GM19395 (cell line): ENCODE measurements at regions not wholly inside any gene's neighbourhood (a gene's known extent, or its start where the extent isn't known, plus 50 kb on each side); places are given as distances from the start of the nearest gene placed in this dataset.

ENCODE experiments used
- ATAC-seq: cut with Tn5 transposase; IDR thresholded peaks from one replicate; pipeline ENCODE4 v1.9.1; 2021; ENCODE audit warnings: mild to moderate bottlenecking, moderate library complexity; ENCODE audit not compliant: unreplicated experiment

DNA sequence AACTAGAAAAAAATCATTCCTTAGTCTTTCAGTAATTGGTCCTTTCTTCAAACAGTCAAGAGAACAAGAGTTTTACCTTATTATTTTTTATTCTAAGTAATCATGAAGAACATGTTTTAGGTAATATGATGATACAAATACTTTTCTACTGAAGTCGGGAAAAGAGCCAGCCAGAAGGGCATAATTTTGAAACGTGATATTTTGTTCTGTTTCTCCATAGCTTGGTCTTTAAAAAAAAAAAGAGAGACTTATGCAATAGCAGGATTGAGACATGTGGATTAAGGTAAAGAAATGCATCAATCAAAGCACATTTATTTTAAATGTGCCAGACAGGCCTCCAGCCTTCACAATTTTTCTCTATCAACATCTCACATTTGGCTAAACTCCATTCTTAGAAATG is 1016.8 kb downstream of the CNTNAP5 start:
- no peak for ATAC-seq

GRCh38 chr2:125042727-125043126 is 1017.6 kb downstream of the CNTNAP5 start:
- no peak for ATAC-seq

DNA sequence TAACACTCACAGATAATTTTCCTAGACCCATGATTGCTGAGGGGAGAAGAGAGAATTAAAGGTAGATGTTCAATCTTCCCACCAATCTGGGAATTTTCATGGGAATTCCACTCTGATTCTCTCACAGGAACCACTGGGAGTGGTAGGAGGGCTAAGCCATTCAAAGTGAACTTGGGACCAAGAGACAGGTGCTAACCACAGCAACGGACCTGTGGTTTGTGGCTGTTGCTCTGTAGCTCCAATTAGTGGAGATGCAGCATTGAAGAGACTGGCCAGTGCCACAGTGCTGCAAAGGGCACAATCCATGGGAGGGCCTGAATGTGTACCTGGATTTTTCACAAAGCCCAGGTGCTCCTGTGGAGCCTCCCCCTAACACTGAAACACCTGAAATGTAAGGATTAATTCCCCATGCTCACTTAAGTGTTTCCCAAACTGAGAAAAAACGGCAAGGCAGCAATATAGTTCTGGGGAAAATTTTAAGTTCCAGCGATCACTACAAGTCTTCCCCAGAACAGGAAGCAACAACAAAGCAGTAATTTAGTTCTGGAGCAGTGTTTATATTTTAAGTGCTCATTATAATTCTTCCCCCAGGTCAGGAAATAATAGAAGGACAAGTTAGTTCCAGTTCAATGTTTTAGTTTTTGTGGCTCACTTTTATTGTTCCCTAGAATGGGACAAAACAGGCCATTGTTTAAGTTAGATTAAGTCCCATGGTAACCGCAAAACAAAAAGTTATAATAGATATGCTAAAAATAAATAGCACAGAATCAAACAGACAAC is 1045.8 kb downstream of the CNTNAP5 start:
- ATAC-seq = no peak

DNA sequence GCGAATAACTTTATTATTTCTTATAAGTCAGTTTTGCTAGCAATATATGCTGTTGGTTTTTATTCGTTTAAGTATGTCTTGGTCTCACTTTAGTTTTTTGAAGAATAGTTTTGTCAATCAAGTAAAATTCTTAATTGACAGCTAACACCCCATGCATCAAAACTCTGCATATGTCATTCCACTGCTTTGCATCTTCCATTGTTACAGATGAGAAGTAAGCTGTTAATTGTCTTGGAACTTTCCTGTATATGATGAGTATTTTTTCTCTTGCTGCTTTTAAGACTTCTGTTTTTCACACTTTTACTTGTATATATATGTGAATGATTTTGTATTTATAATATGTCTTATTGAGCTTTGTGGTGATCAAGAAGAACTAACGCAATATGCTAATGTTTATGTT is 1048.4 kb downstream of the CNTNAP5 start:
- no peak for ATAC-seq

DNA sequence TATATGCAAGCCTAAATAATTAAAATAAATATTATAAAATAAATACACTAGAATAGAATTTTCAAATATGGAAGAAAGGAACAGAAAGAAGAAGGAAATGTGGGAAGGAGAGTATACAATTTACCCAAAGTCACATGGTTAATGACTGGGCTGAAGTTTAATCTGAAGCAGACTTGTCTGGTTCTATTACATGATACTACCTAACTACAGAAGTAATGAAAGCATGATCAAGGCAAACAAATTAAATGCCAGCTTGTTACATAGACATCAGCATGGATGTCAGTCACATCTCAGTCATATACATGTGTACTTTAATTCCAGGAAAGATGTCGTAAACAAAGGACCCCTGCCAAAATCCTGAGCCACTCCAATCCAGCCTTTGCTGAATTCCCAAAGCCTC is 1060.8 kb downstream of the CNTNAP5 start:
- ATAC-seq = no peak

- no peak for ATAC-seq
Observed at GRCh38 chr2:125086313-125087184, 1061.5 kb downstream of the CNTNAP5 start.

- no peak for ATAC-seq
Observed at GRCh38 chr2:125092276-125093009, 1067.4 kb downstream of the CNTNAP5 start.

- ATAC-seq = no peak
Observed at GRCh38 chr2:125095826-125096225, 1070.7 kb downstream of the CNTNAP5 start.

GRCh38 chr2:125106710-125107109 is 1081.6 kb downstream of the CNTNAP5 start:
- no peak for ATAC-seq

DNA sequence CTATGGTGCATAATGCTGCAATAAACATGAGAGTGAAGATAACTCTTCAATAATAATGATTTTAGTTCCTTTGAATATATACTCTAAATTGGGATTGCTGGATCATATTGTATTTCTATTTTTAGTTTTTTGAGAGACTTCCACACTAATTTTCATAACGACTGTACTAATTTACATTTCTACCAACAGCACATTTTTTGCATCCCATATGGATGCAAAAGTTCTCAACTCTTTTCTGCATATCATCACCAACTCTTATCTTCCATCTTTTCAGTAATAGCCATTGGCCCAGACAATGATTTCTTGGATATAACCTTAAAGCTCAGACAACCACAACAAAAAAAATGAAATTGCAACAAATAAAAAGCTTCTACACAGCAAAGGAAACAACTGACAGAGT is 1082.4 kb downstream of the CNTNAP5 start:
- no peak for ATAC-seq

GRCh38 chr2:125108251-125108650 is 1083.2 kb downstream of the CNTNAP5 start:
- no peak for ATAC-seq

DNA sequence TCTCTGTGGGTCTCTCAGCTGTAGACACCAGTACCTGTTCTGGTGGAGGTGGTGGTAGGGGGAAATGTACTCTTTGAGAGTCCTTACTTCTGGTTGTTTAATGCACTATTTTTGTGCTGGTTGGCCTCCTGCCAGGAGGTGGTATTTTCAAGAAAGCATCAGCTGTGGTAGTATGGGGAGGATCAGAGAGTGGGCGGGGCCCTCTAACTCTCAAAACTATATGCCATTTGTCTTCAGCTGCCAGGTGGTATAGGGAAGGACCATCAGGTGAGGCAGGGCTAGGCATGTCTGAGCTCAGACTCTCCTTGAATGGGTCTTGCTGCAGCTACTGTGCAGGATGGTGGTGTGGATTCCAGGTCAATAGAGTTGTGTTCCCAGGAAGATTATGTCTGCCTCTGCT is 1100.8 kb downstream of the CNTNAP5 start:
- no peak for ATAC-seq

DNA sequence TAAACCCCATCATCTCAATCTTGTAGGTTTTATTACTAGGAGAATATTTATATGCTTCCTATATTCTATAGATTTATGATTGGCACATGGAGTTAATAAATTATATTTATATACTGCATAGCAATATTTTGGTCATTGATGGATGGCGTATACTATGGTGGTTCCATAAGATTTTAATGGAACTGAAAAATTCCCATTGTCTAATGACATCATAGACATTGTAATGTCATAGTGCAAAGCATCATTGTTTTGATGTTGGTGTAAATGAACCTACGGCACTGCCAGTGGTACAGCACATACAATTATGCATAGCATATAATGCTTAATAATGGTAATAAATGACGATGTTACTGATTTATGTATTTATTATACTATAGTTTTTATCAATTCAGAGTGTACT is 1135.9 kb downstream of the CNTNAP5 start:
- ATAC-seq = no peak

DNA sequence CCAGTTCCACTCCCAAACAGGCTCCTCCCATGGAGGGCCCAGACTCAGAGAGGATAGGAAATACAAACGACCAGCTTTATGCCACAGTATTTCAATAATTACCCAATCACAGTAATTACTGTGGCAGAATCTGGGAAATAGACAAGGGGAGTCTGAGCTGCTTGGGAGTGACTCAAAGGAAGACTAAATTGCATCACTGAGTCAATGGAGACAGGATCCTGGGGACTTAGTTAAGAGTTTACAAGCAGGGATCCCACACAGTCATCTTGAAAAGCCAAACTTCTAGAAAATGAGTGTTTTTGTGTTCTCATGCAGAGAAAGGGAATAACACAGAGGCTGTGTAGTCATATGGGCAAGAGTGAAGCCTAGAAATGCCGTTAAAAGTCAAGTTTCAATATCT is 1142.1 kb downstream of the CNTNAP5 start:
- no peak for ATAC-seq

GRCh38 chr2:125167820-125168219 is 1142.7 kb downstream of the CNTNAP5 start:
- ATAC-seq = no peak

GRCh38 chr2:125168442-125168841 is 1143.4 kb downstream of the CNTNAP5 start:
- no peak for ATAC-seq

DNA sequence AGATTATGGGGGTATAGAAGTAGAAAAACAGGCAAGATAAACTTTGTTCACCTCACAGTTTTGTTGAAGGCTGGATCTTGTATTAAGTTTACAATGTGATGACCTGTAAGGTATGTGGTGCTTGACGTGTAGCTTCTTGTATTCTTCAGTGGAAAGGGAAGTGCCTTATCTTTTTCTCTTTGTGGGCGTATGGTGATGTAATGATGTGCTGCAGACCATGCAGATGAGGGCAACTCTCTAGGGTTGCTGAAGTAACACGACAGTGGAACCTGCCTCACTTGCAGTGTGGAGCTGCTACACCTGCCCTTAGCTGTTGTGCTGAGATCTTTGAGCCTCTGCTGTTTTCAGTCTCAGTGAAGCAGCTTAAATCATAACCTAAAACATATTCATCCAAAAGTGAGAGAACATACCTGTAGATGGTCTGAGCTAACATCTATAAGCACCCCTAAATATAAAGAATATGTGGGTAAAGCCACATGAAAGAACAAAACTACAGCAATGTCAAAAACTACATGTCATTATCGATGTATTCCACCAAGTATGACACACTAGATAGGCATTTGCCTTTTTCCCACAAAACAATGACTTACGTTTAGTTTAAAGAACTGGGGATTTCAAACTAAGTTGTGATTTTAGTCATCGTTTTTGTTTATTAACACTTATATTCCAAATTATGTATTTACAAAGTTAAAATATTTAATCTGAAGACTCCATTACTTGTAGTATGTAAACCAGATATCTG is 1144.1 kb downstream of the CNTNAP5 start:
- ATAC-seq = no peak

GRCh38 chr2:125169764-125170146 is 1144.7 kb downstream of the CNTNAP5 start:
- no peak for ATAC-seq

DNA sequence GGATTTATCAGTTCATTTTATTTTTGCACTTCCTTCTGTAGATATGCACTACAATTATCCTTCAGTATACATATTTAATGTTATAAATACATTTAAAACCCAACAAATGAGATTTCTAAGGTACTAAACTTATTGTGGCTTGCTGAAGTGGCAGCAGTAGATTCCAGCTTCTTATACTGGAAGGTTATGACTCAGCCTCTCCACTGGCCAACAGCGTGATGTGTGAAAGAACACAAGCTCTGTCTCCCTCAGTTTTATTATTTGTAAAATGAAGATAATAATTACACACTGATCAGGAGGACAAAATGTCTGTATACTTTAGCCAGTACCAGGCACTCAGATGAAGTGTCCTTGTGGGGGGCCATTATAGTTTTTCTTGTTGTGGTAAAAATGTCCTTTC is 1147.1 kb downstream of the CNTNAP5 start:
- no peak for ATAC-seq

DNA sequence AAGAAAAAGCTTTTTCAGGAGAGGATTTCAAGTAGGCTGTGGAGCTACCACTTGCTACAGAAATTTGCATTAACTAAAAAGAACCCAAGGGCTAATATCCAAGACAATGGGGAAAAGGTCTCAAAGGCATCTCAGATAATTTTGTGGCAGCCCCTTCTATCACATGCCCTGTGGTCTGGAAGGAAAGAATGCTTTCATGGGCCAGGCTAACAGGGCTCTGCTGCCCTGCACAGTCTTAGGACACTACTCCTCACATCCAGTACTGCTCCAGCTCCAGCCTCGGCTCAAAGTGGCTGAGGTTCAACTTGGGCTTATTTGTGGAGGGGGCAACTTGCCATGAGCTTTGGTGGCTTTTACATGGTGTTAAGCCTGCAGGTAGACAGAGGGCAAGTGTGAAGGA is 1150.3 kb downstream of the CNTNAP5 start:
- no peak for ATAC-seq
